HG03460 (cell line): ENCODE measurements at regions not wholly inside any gene's neighbourhood (a gene's known extent, or its start where the extent isn't known, plus 50 kb on each side); places are given as distances from the start of the nearest gene placed in this dataset.
A peak's percentile ranks its signal among the peaks of the same experiment; 100 is the strongest.
"Not testable (repeated sequence)": the region's sequence is repeated elsewhere in the genome, so short reads cannot be mapped to it uniquely, and the experiment has no call there.

Experiments
- ATAC-seq: cut with Tn5 transposase; IDR thresholded peaks from one replicate; pipeline ENCODE4 v1.9.1; 2021; ENCODE audit not compliant: unreplicated experiment

- not testable (repeated sequence) for ATAC-seq
Observed at GRCh38 chr11:67806183-67806582, 131.8 kb upstream of the ALDH3B2 start.

- peak; percentile 83 for ATAC-seq
Observed at GRCh38 chr11:67805253-67806126, 131.1 kb upstream of the ALDH3B2 start.

GRCh38 chr11:67804435-67805252, 130.2 kb upstream of the ALDH3B2 start:
- ATAC-seq, result not testable (repeated sequence)

- ATAC-seq, result not testable (repeated sequence)
Observed at GRCh38 chr11:67803519-67803918, 129.1 kb upstream of the ALDH3B2 start.

DNA sequence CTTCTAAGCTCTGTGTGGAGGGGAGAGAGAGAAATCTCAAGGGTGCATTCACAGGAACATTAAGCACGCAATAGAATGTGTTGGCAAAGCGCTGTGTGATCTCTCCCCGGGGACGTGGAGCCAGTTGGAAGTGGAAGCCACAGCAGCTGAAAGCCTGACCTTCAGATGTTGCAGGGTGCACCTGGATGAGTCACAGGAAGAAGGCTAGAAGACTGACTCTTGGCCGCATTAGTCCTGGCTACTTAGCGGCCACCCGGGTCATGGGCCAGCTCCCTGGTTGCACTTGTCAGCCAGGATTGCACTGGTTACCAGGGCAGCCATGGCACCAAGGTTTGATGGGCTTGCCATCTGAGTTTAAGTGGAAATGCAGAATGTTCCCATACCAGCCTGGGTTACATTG, 128.6 kb upstream of the ALDH3B2 start:
- not testable (repeated sequence) for ATAC-seq

- ATAC-seq, result not testable (repeated sequence)
Observed at GRCh38 chr11:67802623-67803022, 128.2 kb upstream of the ALDH3B2 start.

DNA sequence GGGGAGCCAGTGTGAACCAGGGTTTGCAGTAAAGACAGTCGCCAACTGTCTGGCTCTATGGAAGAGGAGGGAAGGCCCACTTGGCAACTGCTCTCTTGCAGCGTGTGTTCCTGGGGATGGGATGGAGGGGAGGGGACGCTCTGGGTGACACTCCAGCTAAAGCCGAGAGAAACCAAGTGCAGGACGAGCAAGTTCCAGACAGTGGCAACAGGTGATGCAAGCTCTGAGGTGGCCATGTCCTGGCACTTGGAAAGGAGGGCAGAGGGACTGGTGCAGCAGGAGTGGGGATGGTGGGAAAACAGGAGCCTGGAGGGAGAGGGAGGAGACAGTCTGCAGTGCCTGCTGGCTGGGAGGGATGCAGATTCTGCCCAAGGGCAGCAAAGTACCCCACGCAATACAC, 127.0 kb upstream of the ALDH3B2 start:
- not testable (repeated sequence) for ATAC-seq

GRCh38 chr11:67800591-67800990, 126.2 kb upstream of the ALDH3B2 start:
- ATAC-seq, result not testable (repeated sequence)

DNA sequence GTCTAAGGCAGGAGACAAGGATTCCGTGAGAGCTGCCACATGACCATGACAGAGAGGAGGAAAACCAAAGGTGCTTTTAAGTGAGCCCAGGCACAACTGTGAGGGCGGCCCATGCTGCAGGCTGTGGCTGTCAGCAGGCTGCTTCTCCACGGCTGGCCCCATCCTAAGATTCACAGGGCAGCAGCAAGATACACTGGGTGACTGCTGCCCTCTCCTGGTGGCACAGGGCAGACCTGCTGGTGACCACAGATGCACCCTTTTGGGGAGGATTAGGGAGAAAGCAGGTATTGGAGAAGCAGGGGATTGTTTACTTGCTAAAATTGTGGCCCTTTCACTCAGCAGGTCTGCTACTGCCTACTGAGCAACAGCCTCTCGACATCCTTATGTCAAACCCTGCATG, 125.4 kb upstream of the ALDH3B2 start:
- ATAC-seq, result not testable (repeated sequence)

- not testable (repeated sequence) for ATAC-seq
Observed at GRCh38 chr11:67797726-67798521, 123.5 kb upstream of the ALDH3B2 start.

DNA sequence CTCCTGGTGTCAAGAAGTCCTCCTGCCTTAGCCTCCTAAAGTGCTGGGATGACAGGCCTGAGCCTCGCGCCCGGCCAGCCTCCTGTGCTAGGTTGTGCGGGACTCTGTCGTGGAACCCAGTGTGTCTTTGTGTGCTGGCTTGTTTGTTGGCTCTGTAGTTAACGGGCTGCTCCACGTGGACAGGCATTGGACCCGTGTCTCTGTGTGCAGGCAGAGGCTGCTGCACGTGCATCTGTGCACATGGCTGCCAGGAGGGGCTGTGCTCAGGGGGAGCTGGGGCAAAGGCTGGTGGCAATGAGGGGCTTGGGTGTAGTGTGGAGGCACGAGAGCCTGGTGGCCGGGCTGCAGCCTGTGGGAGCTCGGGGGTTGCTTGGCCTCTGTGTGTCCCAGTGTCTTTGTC, 121.3 kb upstream of the ALDH3B2 start:
- no peak for ATAC-seq

GRCh38 chr11:67793750-67794149, 119.3 kb upstream of the ALDH3B2 start:
- not testable (repeated sequence) for ATAC-seq

- not testable (repeated sequence) for ATAC-seq
Observed at GRCh38 chr11:67792273-67792990, 118.0 kb upstream of the ALDH3B2 start.

GRCh38 chr11:67791598-67792170, 117.3 kb upstream of the ALDH3B2 start:
- not testable (repeated sequence) for ATAC-seq

- not testable (repeated sequence) for ATAC-seq
Observed at GRCh38 chr11:67788341-67788695, 113.9 kb upstream of the ALDH3B2 start.

- not testable (repeated sequence) for ATAC-seq
Observed at GRCh38 chr11:67787681-67788340, 113.4 kb upstream of the ALDH3B2 start.

DNA sequence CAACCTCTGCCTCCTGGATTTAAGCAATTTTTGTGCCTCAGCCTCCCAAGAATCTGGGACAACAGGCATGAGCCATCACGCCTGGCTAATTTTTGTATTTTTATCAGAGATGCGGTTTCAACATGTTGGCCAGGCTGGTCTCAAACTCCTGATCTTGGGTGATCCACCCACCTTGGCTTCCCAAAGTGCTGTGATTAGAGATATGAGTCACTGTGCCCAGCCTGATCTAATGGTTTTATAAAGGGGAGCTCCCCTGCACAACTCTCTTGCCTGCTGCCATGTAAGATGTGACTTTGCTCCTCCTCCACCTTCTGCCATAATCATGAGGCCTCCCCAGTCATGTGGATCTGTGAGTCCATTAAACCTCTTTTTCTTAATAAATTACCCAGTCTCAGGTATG, 107.5 kb upstream of the ALDH3B2 start:
- ATAC-seq, result not testable (repeated sequence)

- ATAC-seq, result not testable (repeated sequence)
Observed at GRCh38 chr11:67781506-67781905, 107.1 kb upstream of the ALDH3B2 start.

DNA sequence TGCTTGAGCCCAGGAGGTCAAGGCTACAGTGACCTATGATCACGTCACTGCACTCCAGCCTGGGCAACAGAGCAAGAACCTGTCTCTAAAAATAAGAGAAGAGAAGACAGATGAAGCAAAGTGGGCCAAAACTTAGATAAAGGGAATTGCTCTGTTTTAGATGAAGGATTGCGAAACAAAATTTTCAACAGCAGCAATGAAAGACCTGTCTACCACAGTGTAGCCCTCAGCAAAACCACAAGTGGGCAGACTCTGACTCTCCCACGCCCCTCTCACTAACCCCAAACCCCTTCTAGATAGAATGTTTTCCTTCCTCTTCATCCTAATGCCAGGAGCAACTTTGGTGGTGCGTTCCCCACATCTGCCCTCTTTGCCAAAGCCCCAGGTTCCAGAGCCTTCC, 105.6 kb upstream of the ALDH3B2 start:
- no peak for ATAC-seq
